ENCODE measurements at regions not wholly inside any gene's neighbourhood (a gene's known extent, or its start where the extent isn't known, plus 50 kb on each side); places are given as distances from the start of the nearest gene placed in this dataset.
"Not testable (repeated sequence)": the region's sequence is repeated elsewhere in the genome, so short reads cannot be mapped to it uniquely, and the experiment has no call there.

- H3K4me3 ChIP-seq (ENCODE audit: low read depth in 1 of 5, low read length in 5 of 5); H3K9ac ChIP-seq (ENCODE audit: low read length in 5 of 5); H3K27me3 ChIP-seq (ENCODE audit: control insufficient read depth in 5 of 5, insufficient read depth in 4 of 5, low read length in 5 of 5): not testable (repeated sequence)
These were observed 577.7 kb upstream of the ADARB2 start for GRCh38 chr10:2315045-2315485.

GRCh38 chr10:2306081-2306480 lies 568.8 kb upstream of the ADARB2 start:
- no peaks in the 10 kb centered on the region for H3K36me3 ChIP-seq (ENCODE audit: control insufficient read depth in 5 of 5, insufficient read depth in 5 of 5, low read length in 5 of 5)
- H3K4me1 ChIP-seq (ENCODE audit: control insufficient read depth in 5 of 5, insufficient read depth in 5 of 5, low read length in 5 of 5), result no peaks in the 10 kb centered on the region
- no peaks in the 10 kb centered on the region for H3K9me3 ChIP-seq (ENCODE audit: control insufficient read depth in 5 of 5, low read length in 5 of 5)
- H3K9ac ChIP-seq (ENCODE audit: low read length in 5 of 5), result no peak overlapping the region
- H3K27ac ChIP-seq (ENCODE audit: low read depth, low read length), result no peak overlapping the region
- no peak overlapping the region for H3K4me3 ChIP-seq (ENCODE audit: low read depth in 1 of 5, low read length in 5 of 5)
- H3K27me3 ChIP-seq (ENCODE audit: control insufficient read depth in 5 of 5, insufficient read depth in 4 of 5, low read length in 5 of 5), result no peaks in the 10 kb centered on the region

More at GRCh38 chr10:2315045-2315485, 577.7 kb upstream of the ADARB2 start:
- H3K9me3 ChIP-seq (ENCODE audit: control insufficient read depth in 5 of 5, low read length in 5 of 5), result peaks cover 0 to 17% (median 6%) of the 10 kb centered on the region in 5 donors
- not testable (repeated sequence) for H3K4me1 ChIP-seq (ENCODE audit: control insufficient read depth in 5 of 5, insufficient read depth in 5 of 5, low read length in 5 of 5); H3K27ac ChIP-seq (ENCODE audit: low read depth, low read length); H3K36me3 ChIP-seq (ENCODE audit: control insufficient read depth in 5 of 5, insufficient read depth in 5 of 5, low read length in 5 of 5)

- H3K27ac ChIP-seq (ENCODE audit: low read depth, low read length), result no peak overlapping the region
- H3K27me3 ChIP-seq (ENCODE audit: control insufficient read depth in 5 of 5, insufficient read depth in 4 of 5, low read length in 5 of 5), result no peaks in the 10 kb centered on the region
- no peaks in the 10 kb centered on the region for H3K36me3 ChIP-seq (ENCODE audit: control insufficient read depth in 5 of 5, insufficient read depth in 5 of 5, low read length in 5 of 5)
- H3K9me3 ChIP-seq (ENCODE audit: control insufficient read depth in 5 of 5, low read length in 5 of 5), result no peaks in the 10 kb centered on the region
- no peak overlapping the region for H3K4me3 ChIP-seq (ENCODE audit: low read depth in 1 of 5, low read length in 5 of 5)
- H3K4me1 ChIP-seq (ENCODE audit: control insufficient read depth in 5 of 5, insufficient read depth in 5 of 5, low read length in 5 of 5), result no peaks in the 10 kb centered on the region
- H3K9ac ChIP-seq (ENCODE audit: low read length in 5 of 5), result no peak overlapping the region
These were observed 565.8 kb upstream of the ADARB2 start for GRCh38 chr10:2303169-2303568.

- Histone ChIP-seq H3K27ac (ENCODE audit: low read depth, low read length) (no peak overlapping the region), H3K4me3 (ENCODE audit: low read depth in 1 of 5, low read length in 5 of 5) (no peak overlapping the region), H3K9ac (ENCODE audit: low read length in 5 of 5) (no peak overlapping the region), H3K27me3 (ENCODE audit: control insufficient read depth in 5 of 5, insufficient read depth in 4 of 5, low read length in 5 of 5) (no peaks in the 10 kb centered on the region), H3K9me3 (ENCODE audit: control insufficient read depth in 5 of 5, low read length in 5 of 5) (no peaks in the 10 kb centered on the region), H3K36me3 (ENCODE audit: control insufficient read depth in 5 of 5, insufficient read depth in 5 of 5, low read length in 5 of 5) (no peaks in the 10 kb centered on the region), H3K4me1 (ENCODE audit: control insufficient read depth in 5 of 5, insufficient read depth in 5 of 5, low read length in 5 of 5) (no peaks in the 10 kb centered on the region)
These were observed 563.9 kb upstream of the ADARB2 start for GRCh38 chr10:2301227-2301626.

- no peaks in the 10 kb centered on the region for H3K36me3 ChIP-seq (ENCODE audit: control insufficient read depth in 5 of 5, insufficient read depth in 5 of 5, low read length in 5 of 5)
- no peaks in the 10 kb centered on the region for H3K9me3 ChIP-seq (ENCODE audit: control insufficient read depth in 5 of 5, low read length in 5 of 5)
- no peaks in the 10 kb centered on the region for H3K4me1 ChIP-seq (ENCODE audit: control insufficient read depth in 5 of 5, insufficient read depth in 5 of 5, low read length in 5 of 5)
- H3K27me3 ChIP-seq (ENCODE audit: control insufficient read depth in 5 of 5, insufficient read depth in 4 of 5, low read length in 5 of 5), result no peaks in the 10 kb centered on the region
- H3K27ac ChIP-seq (ENCODE audit: low read depth, low read length), result no peak overlapping the region
- no peak overlapping the region for H3K9ac ChIP-seq (ENCODE audit: low read length in 5 of 5)
- H3K4me3 ChIP-seq (ENCODE audit: low read depth in 1 of 5, low read length in 5 of 5), result no peak overlapping the region
These were observed 562.9 kb upstream of the ADARB2 start for GRCh38 chr10:2300231-2300630.

- no peaks in the 10 kb centered on the region for H3K27me3 ChIP-seq (ENCODE audit: control insufficient read depth in 5 of 5, insufficient read depth in 4 of 5, low read length in 5 of 5)
- no peak overlapping the region for H3K9ac ChIP-seq (ENCODE audit: low read length in 5 of 5)
These were observed 559.0 kb upstream of the ADARB2 start for GRCh38 chr10:2296179-2296891.

GRCh38 chr10:2294739-2295138 lies 557.4 kb upstream of the ADARB2 start:
- H3K27me3 ChIP-seq (ENCODE audit: control insufficient read depth in 5 of 5, insufficient read depth in 4 of 5, low read length in 5 of 5), result no peaks in the 10 kb centered on the region
- H3K4me1 ChIP-seq (ENCODE audit: control insufficient read depth in 5 of 5, insufficient read depth in 5 of 5, low read length in 5 of 5), result no peaks in the 10 kb centered on the region
- no peaks in the 10 kb centered on the region for H3K9me3 ChIP-seq (ENCODE audit: control insufficient read depth in 5 of 5, low read length in 5 of 5)
- no peak overlapping the region for H3K9ac ChIP-seq (ENCODE audit: low read length in 5 of 5)
- H3K36me3 ChIP-seq (ENCODE audit: control insufficient read depth in 5 of 5, insufficient read depth in 5 of 5, low read length in 5 of 5), result no peaks in the 10 kb centered on the region
- no peak overlapping the region for H3K27ac ChIP-seq (ENCODE audit: low read depth, low read length)
- H3K4me3 ChIP-seq (ENCODE audit: low read depth in 1 of 5, low read length in 5 of 5), result no peak overlapping the region

More at GRCh38 chr10:2296179-2296891, 559.0 kb upstream of the ADARB2 start:
- Histone ChIP-seq H3K4me1 (ENCODE audit: control insufficient read depth in 5 of 5, insufficient read depth in 5 of 5, low read length in 5 of 5) (no peaks in the 10 kb centered on the region), H3K27ac (ENCODE audit: low read depth, low read length) (no peak overlapping the region), H3K9me3 (ENCODE audit: control insufficient read depth in 5 of 5, low read length in 5 of 5) (no peaks in the 10 kb centered on the region), H3K36me3 (ENCODE audit: control insufficient read depth in 5 of 5, insufficient read depth in 5 of 5, low read length in 5 of 5) (no peaks in the 10 kb centered on the region), H3K4me3 (ENCODE audit: low read depth in 1 of 5, low read length in 5 of 5) (no peak overlapping the region)

- Histone ChIP-seq H3K36me3 (ENCODE audit: control insufficient read depth in 5 of 5, insufficient read depth in 5 of 5, low read length in 5 of 5) (no peaks in the 10 kb centered on the region), H3K27me3 (ENCODE audit: control insufficient read depth in 5 of 5, insufficient read depth in 4 of 5, low read length in 5 of 5) (peaks cover 0 to 1% (median 0%) of the 10 kb centered on the region in 5 donors), H3K27ac (ENCODE audit: low read depth, low read length) (no peak overlapping the region), H3K9me3 (ENCODE audit: control insufficient read depth in 5 of 5, low read length in 5 of 5) (peaks cover 0 to 2% (median 0%) of the 10 kb centered on the region in 5 donors), H3K9ac (ENCODE audit: low read length in 5 of 5) (no peak overlapping the region), H3K4me3 (ENCODE audit: low read depth in 1 of 5, low read length in 5 of 5) (no peak overlapping the region), H3K4me1 (ENCODE audit: control insufficient read depth in 5 of 5, insufficient read depth in 5 of 5, low read length in 5 of 5) (peaks cover 0 to 20% (median 0%) of the 10 kb centered on the region in 5 donors)
These were observed 546.7 kb upstream of the ADARB2 start for GRCh38 chr10:2284071-2284470.

- H3K9me3 ChIP-seq (ENCODE audit: control insufficient read depth in 5 of 5, low read length in 5 of 5), result peaks cover 0 to 2% (median 0%) of the 10 kb centered on the region in 5 donors
- H3K4me1 ChIP-seq (ENCODE audit: control insufficient read depth in 5 of 5, insufficient read depth in 5 of 5, low read length in 5 of 5), result peaks cover 0 to 20% (median 0%) of the 10 kb centered on the region in 5 donors
- no peak overlapping the region for H3K9ac ChIP-seq (ENCODE audit: low read length in 5 of 5)
- no peak overlapping the region for H3K4me3 ChIP-seq (ENCODE audit: low read depth in 1 of 5, low read length in 5 of 5)
- no peaks in the 10 kb centered on the region for H3K36me3 ChIP-seq (ENCODE audit: control insufficient read depth in 5 of 5, insufficient read depth in 5 of 5, low read length in 5 of 5)
- no peaks in the 10 kb centered on the region for H3K27me3 ChIP-seq (ENCODE audit: control insufficient read depth in 5 of 5, insufficient read depth in 4 of 5, low read length in 5 of 5)
- H3K27ac ChIP-seq (ENCODE audit: low read depth, low read length), result no peak overlapping the region
These were observed 544.9 kb upstream of the ADARB2 start for GRCh38 chr10:2282202-2282601.

GRCh38 chr10:2280713-2281300 lies 543.5 kb upstream of the ADARB2 start:
- peaks cover 0 to 20% (median 0%) of the 10 kb centered on the region in 5 donors for H3K4me1 ChIP-seq (ENCODE audit: control insufficient read depth in 5 of 5, insufficient read depth in 5 of 5, low read length in 5 of 5)
- H3K36me3 ChIP-seq (ENCODE audit: control insufficient read depth in 5 of 5, insufficient read depth in 5 of 5, low read length in 5 of 5), result no peaks in the 10 kb centered on the region
- no peaks in the 10 kb centered on the region for H3K27me3 ChIP-seq (ENCODE audit: control insufficient read depth in 5 of 5, insufficient read depth in 4 of 5, low read length in 5 of 5)
- peaks cover 0 to 2% (median 0%) of the 10 kb centered on the region in 5 donors for H3K9me3 ChIP-seq (ENCODE audit: control insufficient read depth in 5 of 5, low read length in 5 of 5)
- no peak overlapping the region for H3K9ac ChIP-seq (ENCODE audit: low read length in 5 of 5)
- H3K4me3 ChIP-seq (ENCODE audit: low read depth in 1 of 5, low read length in 5 of 5), result no peak overlapping the region
- no peak overlapping the region for H3K27ac ChIP-seq (ENCODE audit: low read depth, low read length)

Measured in subcutaneous abdominal adipose tissue (tissue), 5 donors.